K562 (cell line): ENCODE measurements at regions not wholly inside any gene's neighbourhood (a gene's known extent, or its start where the extent isn't known, plus 50 kb on each side); places are given as distances from the start of the nearest gene placed in this dataset.

Source experiments
- ATAC-seq: fragments of 200-7000 bp; cut with Tn5 transposase; 3 replicates; pipeline ENCODE4 v1.9.1; 2020; ENCODE audit warnings: moderate library complexity
- BruUV-seq: library from RNA; stranded (reverse); fragments of 400-500 nt; replicated peaks from 2 replicates; lab custom pipeline; 2021; lab: Mats Ljungman, UMichigan
- CTCF ChIA-PET: fragments of 300-600 bp; formaldehyde crosslinking; extraction: SDS; loops from one replicate; lab custom pipeline; 2021; ENCODE audit warnings: low intra/inter-chr PET ratio; lab: Yijun Ruan, JAX
- POLR2A ChIA-PET: fragments of 300-600, 350-650 bp; sonication (Branson Sonifier 250); formaldehyde crosslinking; extraction: SDS; loops from one replicate; lab custom pipeline; 2021; ENCODE audit warnings: antibody characterized with exemption, inconsistent platforms; lab: Yijun Ruan, JAX
- DNase-seq, 4 experiments: peaks; one replicate each; pipeline versions ENCODE4 v3.0.0 to v3.0.0-alpha.2; 2011 to 2018; ENCODE audit warnings: low spot score in 3 of 4, mixed read lengths in 3 of 4; ENCODE audit errors: extremely low read depth in 1 of 4
- FAIRE-seq: peaks from 2 replicates; lab custom pipeline; 2011; peaks lifted over from hg19 to GRCh38; lab: Jason Lieb, UNC
- H2AFZ ChIP-seq: 2 replicates; pipeline ENCODE4 v1.6.0; 2011; ENCODE audit warnings: low read depth, low read length, control low read depth, inconsistent platforms
- H3K27ac ChIP-seq: fragments of 200-600 bp; 3 replicates; pipeline ENCODE4 v1.8.0; 2011; ENCODE audit warnings: low read depth, mild to moderate bottlenecking, control low read depth, inconsistent platforms, low read length, moderate library complexity, mixed read lengths; ENCODE audit errors: extremely low read depth
- H3K27me3 ChIP-seq, 2 experiments: fragments of 300-600 bp in 1 of 2; 2 replicates in 1 of 2; 3 replicates in 1 of 2; pipeline versions ENCODE4 v1.6.0 to v1.8.0; 2011; ENCODE audit warnings: inconsistent platforms in 2 of 2, low read length in 2 of 2, mild to moderate bottlenecking in 1 of 2, mixed read lengths in 1 of 2, moderate library complexity in 1 of 2; ENCODE audit not compliant: control insufficient read depth in 2 of 2, insufficient read depth in 2 of 2
- H3K36me3 ChIP-seq: fragments of 300-600 bp; 3 replicates; pipeline ENCODE4 v1.8.0; 2011; ENCODE audit warnings: mild to moderate bottlenecking, low read length, inconsistent platforms; ENCODE audit not compliant: control insufficient read depth, insufficient read depth
- H3K4me1 ChIP-seq, 2 experiments: fragments of 200-600 bp in 1 of 2; replicated peaks in 1 of 2; 2 replicates in 1 of 2; 3 replicates in 1 of 2; pipeline versions ENCODE4 v1.5.1 to v1.8.0; 2011; ENCODE audit warnings: inconsistent platforms in 2 of 2, low read length in 2 of 2, mild to moderate bottlenecking in 1 of 2, mixed read lengths in 1 of 2, moderate library complexity in 1 of 2; ENCODE audit not compliant: control insufficient read depth in 2 of 2, insufficient read depth in 2 of 2
- H3K4me2 ChIP-seq: 2 replicates; pipeline ENCODE4 v1.6.1; 2011; ENCODE audit warnings: low read length, control low read depth, inconsistent platforms, mixed read lengths; ENCODE audit not compliant: insufficient read depth
- H3K4me3 ChIP-seq: fragments of 200-600 bp; sonication (generic), shearing (Covaris generic); 2 replicates; pipeline ENCODE4 v1.5.1; 2016; ENCODE audit warnings: control low read depth, inconsistent platforms
- H3K79me2 ChIP-seq: fragments of 200-600 bp; 3 replicates; pipeline ENCODE4 v1.8.0; 2011; ENCODE audit warnings: low read length, inconsistent platforms; ENCODE audit not compliant: control insufficient read depth, insufficient read depth
- H3K9ac ChIP-seq, 2 experiments: 2 replicates each; pipeline versions ENCODE4 v1.6.0 to v1.6.1; 2011; ENCODE audit warnings: low read depth in 2 of 2, low read length in 2 of 2, control low read depth in 1 of 2, inconsistent platforms in 1 of 2, mild to moderate bottlenecking in 1 of 2, mixed read lengths in 1 of 2; ENCODE audit not compliant: insufficient read depth in 1 of 2
- H3K9me1 ChIP-seq: one replicate; pipeline ENCODE4 v1.6.0; 2011; ENCODE audit warnings: inconsistent platforms, mild to moderate bottlenecking, low read length, moderate library complexity; ENCODE audit not compliant: control insufficient read depth, insufficient read depth
- H3K9me3 ChIP-seq: replicated peaks from 2 replicates; pipeline ENCODE4 v1.5.1; 2011; ENCODE audit warnings: low read depth, low read length, inconsistent platforms; ENCODE audit not compliant: control insufficient read depth, insufficient read depth
- H4K20me1 ChIP-seq: replicated peaks from 2 replicates; pipeline ENCODE4 v1.6.1; 2011; ENCODE audit warnings: low read length, inconsistent platforms, mixed read lengths; ENCODE audit not compliant: control insufficient read depth, insufficient read depth
- C11orf30 ChIP-seq: fragments of 450-650 bp; IDR thresholded peaks from 2 replicates; pipeline ENCODE4 v1.6.1; 2016; ENCODE audit warnings: low read depth, mild to moderate bottlenecking
- CTCF ChIP-seq, 3 experiments: IDR thresholded peaks in 2 of 3; conservative IDR thresholded peaks in 1 of 3; 2 replicates each; pipeline ENCODE4 v1.5.1; 2011 to 2012; ENCODE audit warnings: low read length in 3 of 3, mild to moderate bottlenecking in 3 of 3, control low read depth in 2 of 3, improper control_type of control experiment in 1 of 3, inconsistent platforms in 1 of 3, low read depth in 1 of 3, mixed read lengths in 1 of 3, moderate library complexity in 1 of 3; ENCODE audit not compliant: insufficient read depth in 2 of 3
- GTF2E2 ChIP-seq: fragments of 200-800 bp; sonication (Bioruptor generic); IDR thresholded peaks from 2 replicates; pipeline ENCODE4 v1.6.1; 2016; ENCODE audit warnings: missing genetic modification characterization, missing compliant biosample characterization
- HIVEP1 ChIP-seq: fragments of 250-450 bp; sonication (Bioruptor Pico); IDR thresholded peaks from 2 replicates; pipeline ENCODE4 v1.4.0; 2020; ENCODE audit warnings: mild to moderate bottlenecking
- HMG20A ChIP-seq: fragments of 450-650 bp; formaldehyde crosslinking; conservative IDR thresholded peaks from 2 replicates; pipeline ENCODE4 v1.4.0; 2020; ENCODE audit warnings: mild to moderate bottlenecking, mixed read lengths
- PML ChIP-seq: IDR thresholded peaks from 2 replicates; pipeline ENCODE4 v1.6.1; 2012; ENCODE audit warnings: low read length, inconsistent platforms
- POLR2H ChIP-seq: IDR thresholded peaks from 2 replicates; pipeline ENCODE4 v1.6.1; 2016; ENCODE audit warnings: missing genetic modification characterization, low read depth, mild to moderate bottlenecking, control low read depth, missing compliant biosample characterization, moderate library complexity
- RBM22 ChIP-seq: fragments of 200-400 bp; formaldehyde crosslinking; IDR thresholded peaks from 2 replicates; pipeline ENCODE4 v1.6.1; 2018; ENCODE audit warnings: low read length, low read depth; ENCODE audit not compliant: poor library complexity, severe bottlenecking
- RBM39 ChIP-seq: fragments of 200-400 bp; formaldehyde crosslinking; optimal IDR thresholded peaks from 2 replicates; pipeline ENCODE3; 2018; ENCODE audit warnings: low read depth, low read length
- SMARCB1 ChIP-seq: IDR thresholded peaks from 2 replicates; pipeline ENCODE4 v1.6.1; 2011; ENCODE audit warnings: improper control_type of control experiment, low read depth; ENCODE audit not compliant: insufficient read length
- TEAD1 ChIP-seq, 2 experiments: fragments of 450-650 bp in 1 of 2; sonication (generic) in 1 of 2; formaldehyde crosslinking; IDR thresholded peaks; 2 replicates each; pipeline versions ENCODE4 v1.4.0 to v1.8.0; 2020 to 2022; ENCODE audit warnings: mild to moderate bottlenecking in 2 of 2, missing genetic modification reagents in 1 of 2
- USF2 ChIP-seq: sonication (generic); formaldehyde crosslinking; IDR thresholded peaks from 2 replicates; pipeline ENCODE4 v1.5.0; 2020; ENCODE audit warnings: missing genetic modification reagents
- ZBTB34 ChIP-seq: fragments of 250-450 bp; sonication (Bioruptor Pico); IDR thresholded peaks from 2 replicates; pipeline ENCODE4 v1.8.0; 2021; ENCODE audit warnings: mild to moderate bottlenecking, moderate library complexity
- ZFP91 ChIP-seq: sonication (generic); formaldehyde crosslinking; IDR thresholded peaks from 2 replicates; pipeline ENCODE4 v1.8.0; 2022; ENCODE audit warnings: mild to moderate bottlenecking, missing genetic modification reagents
- ZSCAN32 ChIP-seq: fragments of 450-650 bp; formaldehyde crosslinking; IDR thresholded peaks from 2 replicates; pipeline ENCODE4 v1.4.0; 2020; ENCODE audit warnings: mild to moderate bottlenecking, moderate library complexity
- WGBS: fragments of 100-300 bp; shearing (Covaris generic); methylation state at CpG from one replicate; pipeline ENCODE4 v1.1.6; 2016; ENCODE audit warnings: low coverage, mixed read lengths; ENCODE audit not compliant: insufficient coverage; ENCODE audit errors: missing lambda C conversion rate; 5-methylcytosine and 5-hydroxymethylcytosine counted together
- in situ Hi-C: fragments of 300-500 bp; cut with MboI; formaldehyde crosslinking; loops from 4 replicates; pipeline ENCODE4 v1.15.0; 2018; ENCODE audit warnings: inconsistent platforms, mixed read lengths
- intact Hi-C: fragments of 100-400 bp; cut with micrococcal nuclease; formaldehyde crosslinking; loops from 2 replicates; pipeline ENCODE4 v1.14.2; 2022

- no peaks in the 10 kb centered on the region for H4K20me1 ChIP-seq
- no peak for FAIRE-seq
- ATAC-seq: no peak
- ChIA-PET POLR2A (no interaction called here), CTCF (no interaction called here)
- no peaks in the 10 kb centered on the region for H3K36me3 ChIP-seq
- H2AFZ ChIP-seq: no peak overlapping the region
- in situ Hi-C loops: no loop called here
- WGBS: 0% methylated on average over 4 of the region's 4 CpGs
- H3K4me2 ChIP-seq: no peak overlapping the region
- no peaks in the 10 kb centered on the region for H3K4me1 ChIP-seq
- H3K9ac ChIP-seq: no peak overlapping the region
- intact Hi-C loops: no loop called here
- H3K27me3 ChIP-seq: no peaks in the 10 kb centered on the region
- no peaks in the 10 kb centered on the region for H3K9me1 ChIP-seq
- no peaks in the 10 kb centered on the region for H3K79me2 ChIP-seq
- H3K9me3 ChIP-seq: peaks cover 2% of the 10 kb centered on the region; the same call in 1 of the 2 replicates
- DNase-seq: no peak
- BruUV-seq: no TSS peak
- no peak overlapping the region for H3K27ac ChIP-seq
- no peak overlapping the region for H3K4me3 ChIP-seq
- TF ChIP-seq SMARCB1 (no peak), PML (no peak), ZFP91 (no peak), RBM39 (no peak), GTF2E2 (tag) (no peak), HMG20A (CRISPR knock-in tag) (no peak), USF2 (no peak), POLR2H (tag) (no peak), ZBTB34 (CRISPR knock-in tag) (no peak), ZSCAN32 (CRISPR knock-in tag) (no peak), HIVEP1 (CRISPR knock-in tag) (no peak), CTCF (IDR thresholded peaks at IDR 0.05 in 2 of 3, conservative IDR thresholded peaks at IDR 0.05 in 1 of 3; ENCODE audit: insufficient read depth in 2 of 3, low read depth in 1 of 3, low read length in 3 of 3) (no peak), TEAD1 (CRISPR knock-in tag; IDR thresholded peaks at IDR 0.05) (no peak), RBM22 (no peak), C11orf30 (no peak)
Observed at GRCh38 chr18:40469851-40470250, 1485.2 kb upstream of the PIK3C3 start.
